IMR-90 (cell line): ENCODE measurements at regions not wholly inside any gene's neighbourhood (a gene's known extent, or its start where the extent isn't known, plus 50 kb on each side); places are given as distances from the start of the nearest gene placed in this dataset.

ENCODE experiments used
- ATAC-seq: fragments of 200-7000 bp; cut with Tn5 transposase; 2 replicates; pipeline ENCODE4 v1.9.1; 2020; ENCODE audit warnings: low read depth, mild to moderate bottlenecking, moderate library complexity
- BruUV-seq: library from RNA; stranded (reverse); fragments of 400-500 nt; replicated peaks from 2 replicates; lab custom pipeline; 2021; lab: Mats Ljungman, UMichigan
- CTCF ChIA-PET: fragments of 300-600 bp; formaldehyde crosslinking; extraction: SDS; loops from one replicate; lab custom pipeline; 2021; ENCODE audit warnings: antibody characterized with exemption; lab: Yijun Ruan, JAX
- POLR2A ChIA-PET: fragments of 300-600 bp; sonication (Branson Sonifier 250); formaldehyde crosslinking; loops from one replicate; lab custom pipeline; 2022; ENCODE audit warnings: antibody characterized with exemption; ENCODE audit not compliant: unreplicated experiment; lab: Charles Lee
- DNase-seq: peaks from one replicate; pipeline ENCODE4 v3.0.0; 2013
- H2AFZ ChIP-seq: replicated peaks from 2 replicates; pipeline ENCODE3; 2013; ENCODE audit warnings: low read length, mild to moderate bottlenecking; ENCODE audit not compliant: poor library complexity
- H2AK5ac ChIP-seq: 2 replicates; pipeline ENCODE4 v1.6.1; 2013; ENCODE audit warnings: low read depth, low read length, inconsistent platforms
- H2AK9ac ChIP-seq: replicated peaks from 2 replicates; pipeline ENCODE3; 2013; ENCODE audit warnings: mild to moderate bottlenecking, low read depth, low read length, moderate library complexity; ENCODE audit not compliant: poor library complexity
- H2BK120ac ChIP-seq: 2 replicates; pipeline ENCODE4 v1.6.1; 2013; ENCODE audit warnings: low read depth, low read length, inconsistent platforms
- H2BK15ac ChIP-seq: 3 replicates; pipeline ENCODE4 v1.6.1; 2013; ENCODE audit warnings: low read depth, low read length, inconsistent platforms
- H2BK20ac ChIP-seq: 2 replicates; pipeline ENCODE4 v1.6.1; 2013; ENCODE audit warnings: low read depth, mild to moderate bottlenecking, inconsistent platforms, low read length, moderate library complexity
- H2BK5ac ChIP-seq: 2 replicates; pipeline ENCODE4 v1.6.1; 2013; ENCODE audit warnings: mild to moderate bottlenecking, low read depth, low read length, inconsistent platforms; ENCODE audit not compliant: poor library complexity, severe bottlenecking
- H3K14ac ChIP-seq: replicated peaks from 2 replicates; pipeline ENCODE4 v1.6.1; 2013; ENCODE audit warnings: low read depth, low read length, inconsistent platforms
- H3K18ac ChIP-seq: 2 replicates; pipeline ENCODE4 v1.6.1; 2013; ENCODE audit warnings: low read depth, low read length, control low read depth
- H3K23ac ChIP-seq: 2 replicates; pipeline ENCODE4 v1.6.1; 2013; ENCODE audit warnings: low read depth, low read length, inconsistent platforms
- H3K27ac ChIP-seq: 2 replicates; pipeline ENCODE4 v1.5.1; 2013; ENCODE audit warnings: mild to moderate bottlenecking, control low read depth, low read length; ENCODE audit not compliant: insufficient read depth
- H3K27me3 ChIP-seq: 2 replicates; pipeline ENCODE4 v1.6.1; 2013; ENCODE audit warnings: low read length; ENCODE audit not compliant: control insufficient read depth, insufficient read depth
- H3K36me3 ChIP-seq: 2 replicates; pipeline ENCODE4 v1.6.1; 2013; ENCODE audit warnings: low read length, mixed read lengths; ENCODE audit not compliant: control insufficient read depth, insufficient read depth
- H3K4ac ChIP-seq: 2 replicates; pipeline ENCODE4 v1.6.1; 2013; ENCODE audit warnings: low read depth, low read length, inconsistent platforms
- H3K4me1 ChIP-seq: 2 replicates; pipeline ENCODE4 v1.6.1; 2013; ENCODE audit warnings: low read length, mixed read lengths; ENCODE audit not compliant: control insufficient read depth, insufficient read depth
- H3K4me2 ChIP-seq: 2 replicates; pipeline ENCODE4 v1.6.1; 2013; ENCODE audit warnings: low read depth, mild to moderate bottlenecking, control low read depth, low read length, moderate library complexity
- H3K4me3 ChIP-seq: 2 replicates; pipeline ENCODE4 v1.5.1; 2013; ENCODE audit warnings: low read depth, mild to moderate bottlenecking, control low read depth, low read length, moderate library complexity; ENCODE audit not compliant: insufficient read depth
- H3K56ac ChIP-seq: 2 replicates; pipeline ENCODE4 v1.6.1; 2013; ENCODE audit warnings: low read length, inconsistent platforms; ENCODE audit not compliant: insufficient read depth; ENCODE audit errors: extremely low read depth
- H3K79me1 ChIP-seq, 2 experiments: 2 replicates each; pipeline ENCODE4 v1.6.1; 2013; ENCODE audit warnings: low read length in 2 of 2, inconsistent platforms in 1 of 2, low read depth in 1 of 2
- H3K9ac ChIP-seq: 2 replicates; pipeline ENCODE4 v1.6.1; 2013; ENCODE audit warnings: low read depth, low read length, control low read depth
- H3K9me1 ChIP-seq: 2 replicates; pipeline ENCODE4 v1.6.1; 2013; ENCODE audit warnings: low read length, inconsistent platforms; ENCODE audit not compliant: insufficient read depth
- H3K9me3 ChIP-seq: 2 replicates; pipeline ENCODE4 v1.6.1; 2013; ENCODE audit warnings: low read length; ENCODE audit not compliant: control insufficient read depth, insufficient read depth
- H4K20me1 ChIP-seq: 2 replicates; pipeline ENCODE4 v1.6.1; 2013; ENCODE audit warnings: low read length, inconsistent platforms; ENCODE audit not compliant: insufficient read depth
- H4K5ac ChIP-seq: 2 replicates; pipeline ENCODE4 v1.6.1; 2013; ENCODE audit warnings: mild to moderate bottlenecking, low read depth, low read length, control low read depth
- H4K8ac ChIP-seq, 2 experiments: 2 replicates each; pipeline ENCODE4 v1.6.1; 2013; ENCODE audit warnings: low read depth in 2 of 2, low read length in 2 of 2, control low read depth in 1 of 2, inconsistent platforms in 1 of 2
- H4K91ac ChIP-seq: 2 replicates; pipeline ENCODE4 v1.6.1; 2013; ENCODE audit warnings: low read depth, low read length, inconsistent platforms; ENCODE audit not compliant: insufficient read depth
- BHLHE40 ChIP-seq: fragments of 150-350 bp; IDR thresholded peaks from 2 replicates; pipeline ENCODE4 v1.6.1; 2016; ENCODE audit warnings: mild to moderate bottlenecking, low read depth, low read length
- CEBPB ChIP-seq: IDR thresholded peaks from 2 replicates; pipeline ENCODE4 v1.6.1; 2012; ENCODE audit warnings: low read depth, low read length, improper control_type of control experiment
- CHD1 ChIP-seq: IDR thresholded peaks from 2 replicates; pipeline ENCODE4 v1.6.1; 2012; ENCODE audit warnings: low read depth, low read length, improper control_type of control experiment
- CTCF ChIP-seq: conservative IDR thresholded peaks from 2 replicates; pipeline ENCODE4 v1.5.1; 2012; ENCODE audit warnings: mild to moderate bottlenecking, low read depth, low read length, improper control_type of control experiment
- ELK1 ChIP-seq: fragments of 150-350 bp; IDR thresholded peaks from 2 replicates; pipeline ENCODE4 v1.6.1; 2016; ENCODE audit warnings: low read depth, mild to moderate bottlenecking, low read length, moderate library complexity, borderline replicate concordance
- FOS ChIP-seq: fragments of 150-350 bp; IDR thresholded peaks from 2 replicates; pipeline ENCODE4 v1.6.1; 2016; ENCODE audit warnings: low read depth, low read length
- MAFK ChIP-seq: IDR thresholded peaks from 2 replicates; pipeline ENCODE4 v1.6.1; 2012; ENCODE audit warnings: low read depth, low read length, improper control_type of control experiment
- MAZ ChIP-seq: IDR thresholded peaks from 2 replicates; pipeline ENCODE4 v1.6.1; 2012; ENCODE audit warnings: low read depth, mild to moderate bottlenecking, low read length, improper control_type of control experiment, moderate library complexity, borderline replicate concordance
- MXI1 ChIP-seq: IDR thresholded peaks from 2 replicates; pipeline ENCODE4 v1.6.1; 2012; ENCODE audit warnings: low read depth, mild to moderate bottlenecking, low read length, moderate library complexity, borderline replicate concordance
- NFE2L2 ChIP-seq: fragments of 150-350 bp; IDR thresholded peaks from 2 replicates; pipeline ENCODE4 v1.6.1; 2016; ENCODE audit warnings: low read depth, mild to moderate bottlenecking, low read length
- POLR2A ChIP-seq: IDR thresholded peaks from 2 replicates; pipeline ENCODE4 v1.6.1; 2012; ENCODE audit warnings: mild to moderate bottlenecking, low read depth, low read length
- RAD21 ChIP-seq: IDR thresholded peaks from 2 replicates; pipeline ENCODE4 v1.6.1; 2012; ENCODE audit warnings: low read length, improper control_type of control experiment
- RCOR1 ChIP-seq: IDR thresholded peaks from 2 replicates; pipeline ENCODE4 v1.6.1; 2012; ENCODE audit warnings: mild to moderate bottlenecking, low read length, improper control_type of control experiment; ENCODE audit not compliant: insufficient replicate concordance
- RFX5 ChIP-seq: IDR thresholded peaks from 2 replicates; pipeline ENCODE4 v1.8.0; 2012; ENCODE audit warnings: low read depth, mild to moderate bottlenecking, low read length, moderate library complexity
- SMC3 ChIP-seq: fragments of 150-350 bp; IDR thresholded peaks from 2 replicates; pipeline ENCODE4 v1.6.1; 2016; ENCODE audit warnings: low read depth, mild to moderate bottlenecking, antibody characterized with exemption, low read length, moderate library complexity
- USF2 ChIP-seq: fragments of 150-350 bp; IDR thresholded peaks from 2 replicates; pipeline ENCODE4 v1.6.1; 2017; ENCODE audit warnings: mild to moderate bottlenecking, antibody characterized with exemption, low read length, low read depth
- WGBS, 2 experiments: methylation state at CpG; one replicate each; pipeline versions ENCODE4 v1.1.5 to v1.1.7; 2013; ENCODE audit warnings: missing lambda C conversion rate in 2 of 2; ENCODE audit not compliant: insufficient read length in 1 of 2; ENCODE audit errors: extremely low coverage in 2 of 2; 5-methylcytosine and 5-hydroxymethylcytosine counted together
- dilution Hi-C: fragments of 300-500 bp; cut with HindIII; formaldehyde crosslinking; loops from one replicate; pipeline ENCODE4 v1.14.3; 2018; ENCODE audit warnings: low sequenced_read_pairs; ENCODE audit not compliant: unreplicated experiment
- in situ Hi-C: fragments of 300-500 bp; cut with MboI; formaldehyde crosslinking; loops from 3 replicates; pipeline ENCODE4 v1.14.3; 2019; ENCODE audit warnings: low sequenced_read_pairs, inconsistent platforms, mixed read lengths
- intact Hi-C: fragments of 100-400 bp; cut with micrococcal nuclease; formaldehyde crosslinking; loops from 2 replicates; pipeline ENCODE4 v1.10.0; 2022

GRCh38 chr1:34582356-34582755, 172.5 kb upstream of the GJB5 start:
- H3K9me1 ChIP-seq: no peaks in the 10 kb centered on the region
- H3K9me3 ChIP-seq: peaks cover 18% of the 10 kb centered on the region
- ChIA-PET POLR2A (no interaction called here), CTCF (no interaction called here)
- H2BK20ac ChIP-seq: no peak overlapping the region
- intact Hi-C loops: no loop called here
- H3K9ac ChIP-seq: no peak overlapping the region
- BruUV-seq: no TSS peak
- H3K36me3 ChIP-seq: no peaks in the 10 kb centered on the region
- H3K14ac ChIP-seq: no peak overlapping the region
- H4K91ac ChIP-seq: no peak overlapping the region
- no peak overlapping the region for H4K8ac ChIP-seq
- DNase-seq (no peak), ATAC-seq (no peak)
- dilution Hi-C loops: no loop called here
- no peak overlapping the region for H2AFZ ChIP-seq
- H2AK5ac ChIP-seq: no peak overlapping the region
- TF ChIP-seq RCOR1 (no peak), MAZ (no peak), CEBPB (no peak), NFE2L2 (no peak), RFX5 (no peak), CTCF (no peak), CHD1 (no peak), ELK1 (no peak), USF2 (no peak), FOS (no peak), POLR2A (no peak), RAD21 (no peak), SMC3 (no peak), MAFK (no peak), MXI1 (no peak), BHLHE40 (no peak)
- in situ Hi-C loops: no loop called here
- no peaks in the 10 kb centered on the region for H3K4me1 ChIP-seq
- H2BK5ac ChIP-seq: no peak overlapping the region
- H3K18ac ChIP-seq: no peak overlapping the region
- 27% methylated on average over 1 of the region's 2 CpGs; no CpG with 5 or more reads in 1 of the 2 experiments for WGBS, 2 experiments
- H4K20me1 ChIP-seq: no peaks in the 10 kb centered on the region
- H3K4ac ChIP-seq: no peak overlapping the region
- no peak overlapping the region for H3K56ac ChIP-seq
- no peak overlapping the region for H4K5ac ChIP-seq
- no peaks in the 10 kb centered on the region for H3K27me3 ChIP-seq
- no peak overlapping the region for H3K27ac ChIP-seq
- no peak overlapping the region for H2BK120ac ChIP-seq
- H3K79me1 ChIP-seq: no peaks in the 10 kb centered on the region
- H3K23ac ChIP-seq: no peak overlapping the region
- H2AK9ac ChIP-seq: no peak overlapping the region
- H2BK15ac ChIP-seq: no peak overlapping the region
- no peak overlapping the region for H3K4me3 ChIP-seq
- no peak overlapping the region for H3K4me2 ChIP-seq
